ENCODE measurements at regions not wholly inside any gene's neighbourhood (a gene's known extent, or its start where the extent isn't known, plus 50 kb on each side); places are given as distances from the start of the nearest gene placed in this dataset.
"Not testable (repeated sequence)": the region's sequence is repeated elsewhere in the genome, so short reads cannot be mapped to it uniquely, and the experiment has no call there.

DNA sequence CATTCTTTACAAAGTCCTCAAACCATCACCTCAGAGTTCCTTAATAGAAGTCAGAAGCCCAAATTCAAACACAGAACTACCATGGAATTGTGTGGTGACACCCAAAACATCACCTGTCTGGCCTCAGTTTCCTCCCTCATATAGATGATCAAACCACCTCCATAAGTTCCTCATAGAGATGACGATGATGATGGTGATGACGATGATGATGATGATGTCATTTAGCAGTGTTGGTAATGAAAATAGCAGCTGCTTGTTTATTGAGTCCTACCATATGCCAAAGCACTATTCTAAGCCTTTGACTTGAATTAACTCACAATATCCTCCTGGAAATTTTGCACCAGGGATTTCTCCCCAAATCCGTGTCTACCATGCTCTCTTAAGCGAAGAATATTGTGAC, 139.9 kb downstream of the PROX1 start:
- no peak for DNase-seq
- intact Hi-C loops (cut with DNase I), result loop anchor here (5.0 to 10.0 kb wide), 3 partner anchors 563 to 1003 kb away; no protein-coding TSS in a partner anchor

DNA sequence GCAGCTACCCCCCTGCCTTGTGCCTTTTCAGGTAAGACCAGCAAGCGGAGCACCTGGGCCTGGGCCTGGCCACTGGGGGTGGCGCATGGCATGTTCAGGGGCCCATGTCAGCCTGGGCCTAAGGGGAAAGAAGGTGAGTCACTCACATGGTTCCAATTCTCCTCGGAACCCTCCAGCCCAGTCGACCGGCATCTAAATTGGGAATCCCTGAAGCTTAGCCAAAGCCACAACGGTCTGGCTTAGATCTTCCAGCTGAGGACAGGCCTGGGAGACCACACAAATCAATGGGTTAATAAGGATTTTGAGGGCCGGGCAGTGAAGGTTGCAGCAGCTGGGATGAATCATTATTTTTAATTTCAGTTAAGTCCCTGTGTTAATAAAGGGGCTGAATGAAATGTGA, 145.1 kb upstream of the SMYD2 start:
- intact Hi-C loops (cut with DNase I), result no loop called here

DNA sequence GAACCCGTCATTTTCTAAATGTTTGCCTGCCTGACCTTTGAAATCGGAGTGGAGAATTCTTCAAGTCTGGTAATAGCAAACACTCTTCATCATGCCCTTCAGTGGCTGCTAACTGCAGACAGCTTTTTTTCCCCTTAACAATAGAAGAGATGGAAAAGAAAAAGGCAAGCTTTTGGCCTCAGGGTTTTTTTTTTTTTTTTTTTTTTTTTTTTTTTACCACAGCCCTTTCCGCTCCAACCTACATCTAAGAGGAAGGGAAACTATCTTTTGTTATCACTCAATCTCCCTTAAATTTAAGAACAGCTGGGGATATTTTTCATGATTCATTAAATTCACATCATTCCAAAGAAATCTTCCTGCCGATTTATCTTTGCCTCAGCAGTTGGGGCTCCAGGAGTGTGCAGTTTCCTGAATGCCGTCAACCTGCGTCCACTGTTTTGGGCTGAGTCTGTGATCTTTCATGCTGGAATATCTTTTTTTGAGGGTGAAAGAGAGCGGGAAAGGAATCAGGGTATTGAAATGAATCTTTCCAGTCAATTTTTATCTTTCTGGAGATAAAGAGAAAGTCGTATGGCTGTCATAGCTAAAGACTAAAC, 144.5 kb upstream of the SMYD2 start:
- DNase-seq, result no peak
- intact Hi-C loops (cut with DNase I), result no loop called here

More for the DNA sequence above, 145.1 kb upstream of the SMYD2 start:
- DNase-seq, result no peak

- no peak for DNase-seq
- intact Hi-C loops (cut with DNase I), result no loop called here
Observed at GRCh38 chr1:214141486-214141885, 139.5 kb upstream of the SMYD2 start.

- intact Hi-C loops (cut with DNase I), result no loop called here
- no peak for DNase-seq
Observed at GRCh38 chr1:214143006-214143992, 137.7 kb upstream of the SMYD2 start.

DNA sequence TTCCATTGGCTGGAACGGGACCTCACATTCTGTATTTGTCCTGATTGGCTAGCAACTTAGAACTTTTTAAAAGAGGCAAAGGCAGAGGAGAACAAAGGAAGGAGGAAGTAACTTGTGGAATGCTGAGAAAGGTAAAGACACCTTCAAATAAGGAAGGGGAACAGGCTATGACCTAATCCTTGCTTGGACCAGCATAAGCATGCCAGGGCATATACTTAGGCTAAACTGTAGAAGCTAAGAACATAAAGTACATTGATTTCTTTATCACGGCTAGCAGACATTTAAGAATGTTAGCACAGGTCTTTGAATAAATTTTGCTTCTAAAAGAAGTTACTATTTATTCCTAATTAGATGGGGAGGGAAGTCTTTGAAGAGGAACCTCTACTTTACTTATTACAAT, 136.4 kb upstream of the SMYD2 start:
- intact Hi-C loops (cut with DNase I); DNase-seq: not testable (repeated sequence)

- intact Hi-C loops (cut with DNase I), result no loop called here
- DNase-seq, result no peak
Observed at GRCh38 chr1:214146523-214146922, 134.4 kb upstream of the SMYD2 start.

- DNase-seq, result no peak
- intact Hi-C loops (cut with DNase I), result no loop called here
Observed at GRCh38 chr1:214154596-214155292, 126.2 kb upstream of the SMYD2 start.

DNA sequence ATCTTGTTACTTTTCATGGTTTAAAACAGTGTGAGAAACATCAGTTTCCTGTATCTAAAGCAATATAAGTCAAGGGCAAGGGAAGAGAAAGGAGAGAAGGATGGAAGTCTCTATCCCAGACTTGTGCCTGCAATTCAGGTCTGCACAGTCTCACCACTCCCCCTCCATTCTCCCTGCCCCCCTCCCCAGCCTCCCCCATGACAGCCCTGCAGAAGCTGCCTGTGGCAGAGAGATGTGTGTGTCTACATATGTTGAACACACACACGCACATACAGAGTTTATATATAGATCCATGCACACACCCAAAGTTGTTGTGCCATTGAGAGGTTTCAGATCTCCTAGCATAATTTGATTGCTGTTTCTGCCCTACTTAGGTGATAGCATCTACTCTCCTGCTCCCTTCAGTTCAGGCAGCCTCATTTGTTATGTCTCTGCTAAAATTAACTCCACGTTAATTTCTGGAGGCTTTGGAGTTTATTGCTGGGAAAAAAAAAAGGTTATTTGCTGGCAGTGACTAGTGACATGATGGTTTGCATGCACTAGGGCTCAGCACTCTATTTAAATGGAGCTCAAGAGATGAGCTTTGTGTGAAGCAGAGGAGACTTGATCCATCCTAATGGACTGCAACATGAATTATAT, 124.9 kb upstream of the SMYD2 start:
- DNase-seq, result no peak

DNA sequence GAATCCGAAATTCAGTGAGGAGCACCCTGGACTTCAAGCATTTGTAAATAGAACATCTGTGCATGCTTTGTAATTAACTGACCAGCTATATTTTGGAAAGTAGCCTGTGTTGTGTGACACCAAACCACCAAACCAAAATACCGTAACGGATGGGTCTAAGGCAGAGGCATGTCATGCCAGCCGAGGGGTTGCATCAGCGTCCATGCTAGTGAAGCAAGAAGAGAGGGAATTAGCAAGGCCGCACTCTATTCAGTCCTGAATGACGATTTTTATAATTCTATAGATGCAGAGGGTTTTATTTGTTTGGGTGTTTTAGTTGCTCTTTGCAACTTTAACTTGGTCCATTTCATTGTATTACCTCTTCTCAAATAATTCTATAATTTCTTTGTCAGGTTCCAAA, 116.8 kb upstream of the SMYD2 start:
- intact Hi-C loops (cut with DNase I), result no loop called here
- no peak for DNase-seq

More for the DNA sequence above, 124.9 kb upstream of the SMYD2 start:
- intact Hi-C loops (cut with DNase I), result no loop called here

GRCh38 chr1:214165850-214166374, 115.0 kb upstream of the SMYD2 start:
- DNase-seq, result no peak
- intact Hi-C loops (cut with DNase I), result no loop called here

- intact Hi-C loops (cut with DNase I), result no loop called here
Observed at GRCh38 chr1:214174508-214175199, 106.3 kb upstream of the SMYD2 start.

GRCh38 chr1:214178102-214178501, 102.9 kb upstream of the SMYD2 start:
- intact Hi-C loops (cut with DNase I), result no loop called here
- DNase-seq, result no peak

More at GRCh38 chr1:214174508-214175199, 106.3 kb upstream of the SMYD2 start:
- no peak for DNase-seq

GRCh38 chr1:214184992-214185391, 96.0 kb upstream of the SMYD2 start:
- intact Hi-C loops (cut with DNase I), result no loop called here
- no peak for DNase-seq

DNA sequence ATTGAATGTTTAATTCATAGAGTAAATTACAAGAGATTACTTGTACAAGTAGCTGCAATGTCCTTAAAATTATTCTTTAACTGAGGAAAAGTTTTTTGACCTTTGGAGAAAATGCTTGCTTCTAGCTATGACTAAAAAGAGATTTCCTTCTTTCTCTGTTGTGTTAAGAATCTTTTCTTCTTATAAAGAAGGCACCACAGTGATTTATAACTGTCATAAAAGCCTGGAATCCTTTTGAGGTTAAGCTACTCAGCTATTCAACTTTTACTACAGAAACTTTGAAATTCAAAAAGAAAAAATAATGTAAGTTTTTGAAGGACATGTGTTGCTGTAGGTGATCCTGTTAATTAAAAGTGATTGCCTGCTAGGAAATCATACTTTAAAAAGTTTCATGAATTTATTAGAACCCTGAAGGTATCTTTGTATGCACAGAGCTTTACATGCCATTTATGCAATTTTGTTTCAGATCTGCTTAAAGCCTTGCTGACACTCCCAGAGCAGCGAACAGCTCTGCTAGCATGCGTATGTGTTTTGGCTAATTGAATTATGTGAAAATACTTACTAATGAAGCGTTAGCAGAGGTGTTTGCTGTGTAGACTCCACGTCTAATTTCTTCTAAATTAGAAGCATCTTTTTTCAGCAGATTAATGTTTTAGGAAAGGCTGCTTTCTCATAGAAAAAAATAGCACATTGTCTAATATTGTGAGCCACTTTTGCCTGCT, 94.7 kb upstream of the SMYD2 start:
- no peak for DNase-seq
- intact Hi-C loops (cut with DNase I), result no loop called here

DNA sequence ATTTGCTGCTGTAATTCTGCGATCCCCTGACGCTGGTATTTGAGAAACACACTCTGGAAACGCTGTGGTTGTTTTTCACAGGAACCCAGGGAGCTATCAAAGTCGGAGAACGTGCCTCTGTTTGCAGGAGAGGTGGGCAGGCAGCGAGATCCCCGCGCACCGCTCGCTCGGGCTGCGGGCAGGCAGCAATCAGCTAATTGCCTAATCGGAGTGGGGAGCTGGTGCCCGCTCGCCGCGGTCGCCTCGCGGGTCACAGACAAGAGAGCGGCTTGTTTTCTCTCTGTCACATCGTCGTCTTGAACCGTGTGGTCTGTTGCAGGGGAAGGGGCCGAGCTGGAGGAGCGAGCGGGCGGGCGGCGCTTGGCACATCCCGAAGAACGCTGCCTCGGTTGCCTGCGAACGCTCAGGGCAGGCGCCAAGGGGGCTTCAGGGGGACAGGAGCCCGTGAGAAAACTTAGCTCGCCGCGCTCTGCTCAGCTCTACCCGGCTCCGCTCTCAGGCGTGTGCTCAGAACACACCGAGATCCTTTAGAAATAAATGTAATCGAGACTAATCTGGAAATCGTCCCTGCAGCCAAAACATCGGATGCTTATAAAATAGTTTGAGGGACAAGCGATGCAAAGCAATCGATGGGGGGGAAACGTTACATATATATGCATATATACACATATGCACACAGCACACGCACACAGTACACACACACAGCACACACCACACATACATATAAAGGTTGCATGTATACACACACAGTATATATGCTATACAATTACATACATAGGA, 93.6 kb upstream of the SMYD2 start:
- DNase-seq, result peak in 36 of 42 donors; percentile 12 to 63 (median 42)
- intact Hi-C loops (cut with DNase I), result no loop called here

GRCh38 chr1:214187933-214188332, 93.0 kb upstream of the SMYD2 start:
- intact Hi-C loops (cut with DNase I), result no loop called here
- no peak for DNase-seq

All from head of caudate nucleus (tissue), 42 donors.